Breast epithelium (tissue), 3 donors: ENCODE measurements at regions not wholly inside any gene's neighbourhood (a gene's known extent, or its start where the extent isn't known, plus 50 kb on each side); places are given as distances from the start of the nearest gene placed in this dataset.

Experiments used
- POLR2A ChIP-seq: fragments of 450-650 bp; IDR thresholded peaks from one replicate; pipeline ENCODE4 v1.6.1; 2016; ENCODE audit warnings: antibody characterized with exemption, mild to moderate bottlenecking, moderate library complexity
- TF ChIP-seq, protein P1 (sequence below), 3 donors: fragments of 450-650 bp; IDR thresholded peaks; one replicate each; pipeline ENCODE4 v1.5.1; 2016 to 2017; ENCODE audit warnings: antibody characterized with exemption in 3 of 3, mild to moderate bottlenecking in 3 of 3, moderate library complexity in 3 of 3

DNA sequence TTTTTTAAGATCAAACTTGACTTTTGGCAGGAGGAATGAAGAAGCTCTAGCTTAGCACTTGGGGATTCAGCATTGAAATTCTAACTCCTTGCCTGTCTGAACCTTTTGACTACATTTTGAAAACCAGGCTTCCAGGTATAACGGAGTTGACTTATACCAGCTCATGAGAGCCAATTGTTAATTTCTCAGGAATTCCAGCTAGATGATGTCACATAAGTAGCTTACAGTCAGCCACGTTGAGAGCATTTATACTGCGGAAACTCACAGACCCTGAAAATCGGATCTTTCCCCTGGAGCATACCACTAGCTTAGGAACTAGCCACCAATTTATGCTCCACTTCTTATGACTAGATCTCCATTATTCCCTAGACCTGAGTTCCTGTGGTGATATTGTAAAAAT, 321.4 kb upstream of the DPH6 start:
- TF ChIP-seq, protein P1, sequence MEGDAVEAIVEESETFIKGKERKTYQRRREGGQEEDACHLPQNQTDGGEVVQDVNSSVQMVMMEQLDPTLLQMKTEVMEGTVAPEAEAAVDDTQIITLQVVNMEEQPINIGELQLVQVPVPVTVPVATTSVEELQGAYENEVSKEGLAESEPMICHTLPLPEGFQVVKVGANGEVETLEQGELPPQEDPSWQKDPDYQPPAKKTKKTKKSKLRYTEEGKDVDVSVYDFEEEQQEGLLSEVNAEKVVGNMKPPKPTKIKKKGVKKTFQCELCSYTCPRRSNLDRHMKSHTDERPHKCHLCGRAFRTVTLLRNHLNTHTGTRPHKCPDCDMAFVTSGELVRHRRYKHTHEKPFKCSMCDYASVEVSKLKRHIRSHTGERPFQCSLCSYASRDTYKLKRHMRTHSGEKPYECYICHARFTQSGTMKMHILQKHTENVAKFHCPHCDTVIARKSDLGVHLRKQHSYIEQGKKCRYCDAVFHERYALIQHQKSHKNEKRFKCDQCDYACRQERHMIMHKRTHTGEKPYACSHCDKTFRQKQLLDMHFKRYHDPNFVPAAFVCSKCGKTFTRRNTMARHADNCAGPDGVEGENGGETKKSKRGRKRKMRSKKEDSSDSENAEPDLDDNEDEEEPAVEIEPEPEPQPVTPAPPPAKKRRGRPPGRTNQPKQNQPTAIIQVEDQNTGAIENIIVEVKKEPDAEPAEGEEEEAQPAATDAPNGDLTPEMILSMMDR (IDR thresholded peaks at IDR 0.05), result no peak
- no peak for TF ChIP-seq POLR2A
